GM12875 (cell line): ENCODE measurements at regions not wholly inside any gene's neighbourhood (a gene's known extent, or its start where the extent isn't known, plus 50 kb on each side); places are given as distances from the start of the nearest gene placed in this dataset.

Experiments used
- H3K4me3 ChIP-seq: one replicate; pipeline ENCODE4 v1.5.1; 2011; ENCODE audit warnings: low read depth, low read length, control low read depth
- CTCF ChIP-seq: IDR thresholded peaks from 2 replicates; pipeline ENCODE4 v1.5.1; 2011; ENCODE audit warnings: low read depth, mild to moderate bottlenecking, control low read depth, inconsistent platforms, low read length, moderate library complexity, borderline replicate concordance; ENCODE audit not compliant: insufficient read depth

DNA sequence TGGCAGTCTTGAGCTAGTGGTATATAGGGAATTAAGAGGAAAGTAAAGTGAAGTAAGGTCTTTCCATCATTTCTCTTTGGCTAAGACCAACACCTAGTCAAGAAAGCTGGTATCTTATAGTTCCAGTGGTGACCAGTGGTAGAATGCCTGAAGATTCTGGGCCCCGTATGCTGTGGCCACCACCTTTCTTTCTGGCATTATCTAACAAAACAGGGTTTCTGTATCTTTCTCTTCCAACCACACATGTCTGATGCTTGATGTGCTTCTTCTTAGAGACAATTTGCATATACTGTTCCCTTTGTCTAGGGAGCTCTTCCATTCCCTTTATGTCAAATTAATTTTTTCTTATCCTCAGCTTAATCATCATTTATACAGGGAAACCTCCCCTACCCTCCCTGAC lies 109.9 kb upstream of the SSBP2 start:
- TF ChIP-seq CTCF, result no peak
- H3K4me3 ChIP-seq, result no peak overlapping the region

DNA sequence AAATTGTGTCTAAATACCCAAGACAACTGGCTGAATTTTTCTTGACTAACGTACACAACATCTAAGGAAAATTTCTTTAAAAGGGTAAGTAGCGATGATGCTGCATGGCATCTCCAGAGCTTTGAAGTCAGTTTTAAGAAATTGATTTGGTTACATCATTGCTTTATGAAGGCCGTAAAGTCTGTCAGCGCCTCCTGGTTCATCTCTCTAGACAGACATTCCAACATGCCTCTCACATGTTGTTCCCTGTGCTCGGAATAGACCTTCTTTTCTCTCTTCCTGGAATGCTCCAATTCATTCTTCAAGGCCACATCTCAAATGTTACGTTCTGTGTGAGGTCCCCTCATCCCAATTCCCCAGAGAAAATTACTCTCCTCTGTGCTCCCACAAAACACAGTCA lies 108.7 kb upstream of the SSBP2 start:
- TF ChIP-seq CTCF, result no peak
- H3K4me3 ChIP-seq, result no peak overlapping the region

DNA sequence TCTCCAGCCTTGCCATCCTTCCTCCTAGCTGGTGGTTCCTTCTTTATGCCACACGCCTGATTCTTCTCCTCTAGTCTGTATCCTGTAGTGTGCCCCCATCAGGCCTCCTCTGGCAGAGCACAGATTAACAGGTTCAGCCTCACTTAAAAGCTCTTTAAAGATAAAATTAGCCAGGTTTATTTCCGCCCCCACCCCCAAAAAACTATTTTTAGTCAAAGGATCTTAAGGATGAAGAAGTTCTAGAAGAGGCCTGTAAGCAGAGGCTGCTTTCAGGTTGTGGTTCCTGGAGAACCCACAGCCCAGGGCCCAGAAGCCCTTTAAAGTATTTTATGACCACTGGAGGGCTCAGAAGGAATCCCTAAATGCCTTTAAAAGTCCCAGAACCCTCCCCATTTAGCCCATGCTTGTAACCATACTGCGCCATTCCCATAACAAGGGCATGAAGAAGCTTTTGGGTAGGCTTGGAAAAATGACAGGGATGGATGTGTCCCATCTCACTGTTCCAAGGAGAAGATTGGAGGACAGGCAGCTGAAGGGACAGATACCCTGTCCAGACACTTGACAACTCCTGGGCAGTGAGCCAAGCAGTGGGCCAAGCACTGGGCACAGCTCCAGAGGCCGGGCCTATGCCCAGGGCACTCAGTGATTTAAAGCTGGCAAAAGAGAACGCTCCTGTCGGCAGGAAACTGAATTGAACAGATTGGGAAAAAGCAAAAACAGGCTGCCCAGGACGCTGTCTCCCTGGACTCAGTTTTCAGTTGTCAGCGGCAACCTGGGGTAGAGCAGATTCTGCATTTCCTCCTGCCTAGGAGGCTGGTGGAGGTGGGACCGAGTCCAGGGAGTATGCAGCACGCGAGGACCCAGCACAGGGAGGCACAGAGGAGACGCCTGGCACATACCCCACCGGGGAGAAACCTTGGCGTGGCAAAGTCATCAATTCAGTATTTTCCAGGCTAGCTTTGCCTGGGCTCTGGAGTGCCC lies 106.3 kb upstream of the SSBP2 start:
- H3K4me3 ChIP-seq, result no peak overlapping the region
- peak; percentile 44 for TF ChIP-seq CTCF

DNA sequence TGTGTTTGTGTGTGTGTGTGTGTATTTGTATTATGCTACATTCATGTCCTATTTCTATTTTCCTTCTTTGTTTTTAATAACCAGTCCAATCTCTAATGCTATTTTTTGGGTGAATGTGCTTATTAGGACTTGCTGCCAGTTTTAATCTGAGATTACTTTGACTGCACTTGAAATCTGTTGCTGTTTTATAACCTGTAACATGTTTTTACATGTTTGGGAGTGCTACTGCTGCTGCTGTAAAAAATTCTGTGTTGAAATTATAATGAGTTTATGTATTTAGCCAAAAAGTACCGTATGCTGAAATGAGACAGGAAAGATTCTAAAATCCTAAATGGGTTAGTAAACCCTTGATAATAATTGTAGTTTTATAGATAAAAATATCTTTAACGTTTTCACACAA lies 104.7 kb upstream of the SSBP2 start:
- H3K4me3 ChIP-seq, result no peak overlapping the region
- no peak for TF ChIP-seq CTCF

GRCh38 chr5:81854915-81855314 lies 104.0 kb upstream of the SSBP2 start:
- TF ChIP-seq CTCF, result no peak
- no peak overlapping the region for H3K4me3 ChIP-seq

- TF ChIP-seq CTCF, result peak; percentile 7; the same call in 1 of the 2 replicates
- H3K4me3 ChIP-seq, result no peak overlapping the region
Measured at GRCh38 chr5:81854485-81854884, 103.6 kb upstream of the SSBP2 start.

- H3K4me3 ChIP-seq, result no peak overlapping the region
- TF ChIP-seq CTCF, result no peak
Measured at GRCh38 chr5:81853030-81853357, 102.1 kb upstream of the SSBP2 start.
